HG02981 (cell line): ENCODE measurements at regions not wholly inside any gene's neighbourhood (a gene's known extent, or its start where the extent isn't known, plus 50 kb on each side); places are given as distances from the start of the nearest gene placed in this dataset.
"Not testable (repeated sequence)": the region's sequence is repeated elsewhere in the genome, so short reads cannot be mapped to it uniquely, and the experiment has no call there.

Experiments used
- ATAC-seq: cut with Tn5 transposase; IDR thresholded peaks from one replicate; pipeline ENCODE4 v1.9.1; 2021; ENCODE audit warnings: mild to moderate bottlenecking, moderate library complexity; ENCODE audit not compliant: unreplicated experiment

- ATAC-seq: peak; percentile 85
These were observed 561.2 kb upstream of the PHF14 start for GRCh38 chr7:10412422-10413019.

- ATAC-seq: no peak
These were observed 554.7 kb upstream of the PHF14 start for GRCh38 chr7:10418985-10419384.

- no peak for ATAC-seq
These were observed 544.6 kb upstream of the PHF14 start for GRCh38 chr7:10429031-10429430.

- ATAC-seq: no peak
These were observed 544.2 kb upstream of the PHF14 start for GRCh38 chr7:10429511-10429910.

- ATAC-seq: no peak
These were observed 537.4 kb upstream of the PHF14 start for GRCh38 chr7:10436302-10436701.

- ATAC-seq: no peak
These were observed 534.6 kb upstream of the PHF14 start for GRCh38 chr7:10439027-10439426.

GRCh38 chr7:10455936-10456335 is 517.7 kb upstream of the PHF14 start:
- ATAC-seq: no peak

- ATAC-seq: no peak
These were observed 513.2 kb upstream of the PHF14 start for GRCh38 chr7:10460474-10460873.

GRCh38 chr7:10463701-10464100 is 510.0 kb upstream of the PHF14 start:
- ATAC-seq: no peak

- not testable (repeated sequence) for ATAC-seq
These were observed 508.1 kb upstream of the PHF14 start for GRCh38 chr7:10465536-10465935.

- ATAC-seq: no peak
These were observed 504.8 kb upstream of the PHF14 start for GRCh38 chr7:10468908-10469307.

GRCh38 chr7:10469476-10469875 is 504.2 kb upstream of the PHF14 start:
- ATAC-seq: no peak

GRCh38 chr7:10471280-10472058 is 502.2 kb upstream of the PHF14 start:
- ATAC-seq: no peak

GRCh38 chr7:10472115-10472514 is 501.6 kb upstream of the PHF14 start:
- no peak for ATAC-seq

- no peak for ATAC-seq
These were observed 500.1 kb upstream of the PHF14 start for GRCh38 chr7:10473569-10473968.

- ATAC-seq: no peak
These were observed 499.6 kb upstream of the PHF14 start for GRCh38 chr7:10474048-10474447.

- ATAC-seq: no peak
These were observed 497.6 kb upstream of the PHF14 start for GRCh38 chr7:10475940-10476641.

- ATAC-seq: no peak
These were observed 497.0 kb upstream of the PHF14 start for GRCh38 chr7:10476642-10477041.

- no peak for ATAC-seq
These were observed 490.0 kb upstream of the PHF14 start for GRCh38 chr7:10483671-10484070.

- no peak for ATAC-seq
These were observed 488.9 kb upstream of the PHF14 start for GRCh38 chr7:10484767-10485166.

GRCh38 chr7:10501206-10501884 is 472.3 kb upstream of the PHF14 start:
- not testable (repeated sequence) for ATAC-seq
